ENCODE measurements at regions not wholly inside any gene's neighbourhood (a gene's known extent, or its start where the extent isn't known, plus 50 kb on each side); places are given as distances from the start of the nearest gene placed in this dataset.

GRCh38 chr10:116000151-116000842, 272.7 kb downstream of the GFRA1 start:
- DNase-seq (no peak), ATAC-seq (peak; percentile 71)
- H3K4me1 ChIP-seq (ENCODE audit: low read depth), result no peaks in the 10 kb centered on the region
- H3K36me3 ChIP-seq (ENCODE audit: low read depth), result no peaks in the 10 kb centered on the region
- H3K9me3 ChIP-seq, result no peaks in the 10 kb centered on the region
- intact Hi-C loops (cut with DNase I, micrococcal nuclease), result no loop called here
- no peak overlapping the region for H3K4me3 ChIP-seq
- TF ChIP-seq CTCF (IDR thresholded peaks at IDR 0.05), result no peak

All from mucosa of descending colon (tissue), 3 donors.